GM21528 (cell line): ENCODE measurements at regions not wholly inside any gene's neighbourhood (a gene's known extent, or its start where the extent isn't known, plus 50 kb on each side); places are given as distances from the start of the nearest gene placed in this dataset.

ENCODE experiments used
- ATAC-seq: cut with Tn5 transposase; IDR thresholded peaks from one replicate; pipeline ENCODE4 v1.9.1; 2021; ENCODE audit warnings: mild to moderate bottlenecking, moderate library complexity; ENCODE audit not compliant: unreplicated experiment, low FRiP score

DNA sequence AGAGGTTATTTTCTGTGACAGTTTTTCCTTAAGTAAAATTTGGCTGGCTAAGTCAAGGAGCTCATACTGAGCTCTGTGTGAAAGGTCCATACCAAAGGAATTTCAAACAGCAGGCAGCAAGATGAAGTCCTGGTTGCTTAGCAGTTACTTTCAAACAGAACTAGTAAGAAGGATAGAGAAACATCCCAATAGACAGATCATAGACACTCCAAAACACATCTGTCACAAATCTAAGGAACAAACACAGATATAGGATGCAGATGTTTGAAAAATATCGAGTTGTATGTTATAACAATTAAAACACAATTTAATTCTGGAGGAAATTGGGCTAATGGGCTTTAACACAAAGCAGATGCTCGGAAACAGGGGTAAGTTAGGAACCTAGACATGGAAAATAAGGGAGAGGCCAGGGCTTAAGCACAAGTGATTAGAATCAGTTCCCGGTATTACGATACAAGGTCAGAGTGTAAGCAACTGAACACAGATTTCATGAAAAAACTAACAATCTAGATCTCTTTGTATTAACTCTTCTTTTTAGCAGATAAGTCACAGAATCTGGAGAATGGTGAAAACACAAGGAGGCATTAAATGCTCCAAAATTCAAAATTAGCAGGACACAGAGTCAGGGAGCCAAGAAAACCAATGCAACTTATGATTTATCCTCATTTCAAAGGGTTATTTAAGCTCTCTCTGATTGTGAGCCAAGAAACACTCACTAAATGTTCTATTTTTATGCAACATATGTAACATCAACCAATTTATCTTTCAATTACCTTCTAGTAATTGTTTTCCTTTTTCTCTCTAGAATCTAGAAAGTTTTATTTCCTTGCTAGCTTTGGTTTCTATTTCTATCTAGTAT lies 1992.9 kb upstream of the PCDH20 start:
- no peak for ATAC-seq

- no peak for ATAC-seq
Observed at GRCh38 chr13:63403733-63404132, 1988.1 kb upstream of the PCDH20 start.

GRCh38 chr13:63396746-63397145 lies 1981.1 kb upstream of the PCDH20 start:
- ATAC-seq = no peak

DNA sequence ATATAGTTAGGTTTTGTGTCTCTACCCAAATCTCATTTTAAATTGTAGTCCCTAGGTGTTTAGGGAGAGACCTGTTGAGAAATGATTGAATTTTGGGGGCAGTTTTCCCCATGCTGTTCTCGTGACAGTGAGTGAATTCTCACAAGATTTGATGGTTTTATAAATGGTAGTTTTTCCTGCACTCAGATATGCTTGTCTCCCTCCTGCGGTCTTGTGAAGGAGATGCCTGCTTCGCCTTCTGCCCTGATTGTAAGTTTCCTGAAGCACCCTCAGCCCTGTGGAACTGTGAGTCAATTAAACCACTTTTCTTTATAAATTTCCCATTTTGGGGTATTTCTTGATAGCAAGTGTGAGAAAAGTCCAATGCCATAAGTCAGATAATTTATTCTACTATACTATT lies 1977.5 kb upstream of the PCDH20 start:
- ATAC-seq = no peak

- ATAC-seq = no peak
Observed at GRCh38 chr13:63389756-63390155, 1974.1 kb upstream of the PCDH20 start.

DNA sequence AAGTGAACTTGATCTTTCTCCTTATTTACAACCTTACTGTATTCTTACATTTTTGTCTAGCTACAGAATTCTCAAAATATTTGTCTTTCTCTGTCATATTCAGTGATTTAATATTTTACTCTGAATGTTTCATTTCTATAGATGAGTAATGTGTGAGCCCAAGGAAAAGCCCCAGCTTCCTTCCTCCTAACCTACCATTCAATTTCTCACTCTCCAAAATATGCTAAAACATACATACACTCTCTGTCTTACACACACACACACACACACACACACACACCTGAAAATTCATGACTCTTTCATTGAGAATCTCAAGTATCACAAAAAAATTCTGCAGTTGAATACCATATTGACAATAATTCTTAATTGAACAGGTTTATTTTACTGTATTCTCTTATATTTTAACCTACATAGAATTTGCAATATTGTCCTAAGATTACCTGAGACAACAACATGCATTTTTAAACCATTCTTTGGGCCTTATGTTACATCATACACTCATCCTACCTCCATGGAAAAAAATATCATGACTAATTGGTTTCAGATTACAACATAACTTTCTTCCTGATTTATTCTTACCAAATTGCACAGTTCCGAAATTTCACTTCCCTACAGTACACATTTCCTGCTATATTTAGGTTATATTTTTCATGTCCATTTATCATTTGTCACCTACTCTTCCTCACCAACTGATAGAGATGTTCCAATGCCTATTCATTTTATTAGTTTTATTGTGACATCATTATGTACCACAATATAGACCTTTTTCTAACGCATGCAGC lies 1965.6 kb upstream of the PCDH20 start:
- ATAC-seq = no peak

DNA sequence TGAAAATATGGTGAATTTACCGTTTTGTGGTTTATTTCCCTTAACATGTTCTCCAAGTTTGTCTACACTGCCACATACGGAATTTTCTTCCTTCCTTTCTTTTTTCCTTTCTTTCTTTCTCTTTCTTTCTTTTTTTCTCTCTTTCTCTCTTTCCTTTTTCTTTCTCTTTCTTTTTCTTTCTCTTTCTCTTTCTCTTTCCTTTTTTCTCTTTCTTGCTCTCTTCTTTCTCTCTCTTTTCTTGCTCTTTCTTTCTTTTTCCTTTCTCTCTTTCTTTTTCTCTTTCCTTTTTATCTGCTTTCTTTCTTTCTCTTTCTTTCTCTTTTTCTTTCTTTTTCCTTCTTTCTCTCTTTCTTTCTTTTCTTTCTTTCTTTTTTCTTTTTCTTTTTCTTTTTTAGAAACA lies 1962.3 kb upstream of the PCDH20 start:
- ATAC-seq = no peak

DNA sequence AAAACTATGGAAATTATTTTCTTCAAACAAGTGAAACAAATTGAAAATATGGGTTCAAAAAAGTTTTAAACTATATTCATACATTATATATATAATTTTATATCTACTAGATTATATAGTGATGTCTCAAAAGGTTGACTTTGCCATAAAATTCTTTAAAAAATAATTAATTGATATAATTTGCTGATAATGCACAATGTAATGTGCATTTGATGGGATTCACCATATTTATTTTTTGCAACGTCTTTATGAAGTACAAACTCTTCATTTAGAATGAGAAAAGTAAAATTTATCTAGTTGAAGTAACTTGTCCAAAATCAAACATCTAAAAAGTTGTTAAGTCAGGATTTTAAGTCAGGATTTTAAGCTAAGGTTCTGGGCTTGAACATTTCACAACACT lies 1954.5 kb upstream of the PCDH20 start:
- ATAC-seq = no peak

DNA sequence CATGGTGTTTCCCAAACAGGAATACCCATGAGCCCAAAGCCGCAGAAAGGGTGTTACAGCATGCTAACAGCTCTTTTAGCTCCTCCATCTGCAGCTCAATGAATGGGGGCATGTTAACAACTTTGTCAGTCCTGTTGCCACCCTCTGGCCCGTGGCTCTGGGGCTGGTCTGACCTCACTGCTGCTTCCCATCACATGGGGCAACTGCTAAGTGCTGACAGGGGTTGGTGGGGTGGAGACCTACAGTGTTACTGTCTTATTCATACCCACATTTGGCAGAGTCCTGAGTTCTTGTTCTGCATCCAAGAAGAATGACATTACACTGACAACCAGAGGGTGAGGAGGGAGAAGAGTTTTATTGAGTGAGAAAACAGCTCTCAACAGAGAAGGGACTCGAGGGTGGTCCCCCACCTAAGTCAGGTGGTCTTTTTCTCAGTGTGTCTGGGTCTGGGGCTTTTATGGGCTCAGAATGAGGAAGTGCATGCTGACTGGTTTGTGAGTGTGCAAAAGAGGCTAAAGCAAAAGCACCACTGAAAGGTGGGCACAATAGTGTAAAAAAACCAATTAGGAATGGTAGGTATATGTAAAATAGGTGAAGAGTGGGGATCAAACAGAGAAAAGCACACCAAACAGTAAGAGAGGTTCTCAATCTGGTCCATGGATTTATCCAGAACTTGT lies 1952.0 kb upstream of the PCDH20 start:
- ATAC-seq = no peak

DNA sequence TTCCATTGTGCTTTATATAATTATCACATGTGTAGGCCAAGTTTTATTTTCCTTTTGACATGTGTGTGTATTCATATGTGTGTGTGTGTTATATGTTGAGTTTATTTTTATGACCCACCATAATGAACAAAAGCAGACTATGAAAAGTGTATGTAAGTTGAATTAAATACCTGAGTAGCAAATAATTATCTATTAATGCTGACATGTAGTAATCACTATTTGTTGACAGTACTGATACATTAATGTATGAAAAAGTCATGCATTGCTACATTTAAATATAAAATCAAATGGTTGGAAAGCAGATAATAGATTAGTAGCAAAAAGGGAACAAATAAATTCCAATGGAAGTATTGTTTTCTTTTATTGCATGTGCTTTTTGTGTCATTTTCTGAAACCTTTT lies 1948.5 kb upstream of the PCDH20 start:
- no peak for ATAC-seq

GRCh38 chr13:63351533-63351932 lies 1935.9 kb upstream of the PCDH20 start:
- ATAC-seq = no peak

DNA sequence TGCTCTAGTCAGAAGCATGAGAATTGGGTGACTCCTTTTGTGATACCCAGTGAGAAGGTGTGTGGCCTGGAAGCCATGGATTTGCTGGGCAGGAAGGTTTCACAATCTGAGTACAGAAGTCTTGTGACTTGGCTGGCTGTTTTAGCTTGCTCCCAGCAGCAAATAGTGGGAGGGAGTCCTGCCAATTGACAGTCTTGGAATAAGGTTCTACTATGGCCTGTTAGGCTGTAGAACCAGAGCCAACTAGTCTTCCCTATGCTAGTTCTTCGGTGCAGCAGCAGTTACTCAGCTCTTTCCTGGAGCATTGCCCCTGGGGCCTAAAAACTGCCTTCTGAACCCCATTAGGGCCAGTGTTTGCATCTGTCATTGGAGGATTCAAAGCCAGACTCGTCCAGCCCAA lies 1935.4 kb upstream of the PCDH20 start:
- no peak for ATAC-seq

GRCh38 chr13:63345835-63346234 lies 1930.2 kb upstream of the PCDH20 start:
- ATAC-seq = no peak

DNA sequence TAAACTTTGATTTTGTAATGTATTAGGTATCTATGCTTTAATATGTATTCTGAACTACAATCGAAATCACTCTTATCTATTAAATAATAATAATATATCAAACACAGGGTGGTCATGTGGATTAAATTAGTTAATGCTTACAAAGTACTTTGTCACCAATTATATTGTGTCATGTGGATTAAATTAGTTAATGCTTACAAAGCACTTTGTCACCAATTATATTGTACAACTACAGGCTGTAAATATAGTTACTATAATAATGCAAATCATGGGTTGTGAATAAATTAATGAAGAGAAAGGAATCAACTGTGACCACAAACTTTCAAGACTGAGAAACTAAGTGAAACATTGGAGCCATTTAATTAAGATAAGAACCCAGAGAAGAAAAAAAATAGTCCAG lies 1929.1 kb upstream of the PCDH20 start:
- no peak for ATAC-seq

DNA sequence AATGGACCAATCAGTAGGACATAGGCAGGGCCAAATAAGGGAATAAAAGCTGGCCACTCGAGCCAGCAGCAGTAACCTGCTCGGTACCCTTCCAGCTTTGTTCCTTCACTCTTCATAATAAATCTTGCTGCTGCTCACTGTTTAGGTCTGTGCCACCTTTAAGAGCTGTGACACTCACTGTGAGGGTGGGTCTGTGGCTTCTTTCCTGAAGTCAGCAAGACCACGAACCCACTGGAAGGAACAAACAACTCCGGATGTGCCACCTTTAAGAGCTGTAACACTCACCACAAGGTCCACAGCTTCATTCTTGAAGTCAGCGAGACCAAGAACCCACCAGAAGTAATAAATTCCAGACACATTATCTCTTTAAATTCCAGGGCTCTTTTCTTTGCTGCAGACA lies 1922.3 kb upstream of the PCDH20 start:
- no peak for ATAC-seq

GRCh38 chr13:63337041-63337440 lies 1921.4 kb upstream of the PCDH20 start:
- ATAC-seq = no peak

- no peak for ATAC-seq
Observed at GRCh38 chr13:63336549-63336948, 1920.9 kb upstream of the PCDH20 start.

DNA sequence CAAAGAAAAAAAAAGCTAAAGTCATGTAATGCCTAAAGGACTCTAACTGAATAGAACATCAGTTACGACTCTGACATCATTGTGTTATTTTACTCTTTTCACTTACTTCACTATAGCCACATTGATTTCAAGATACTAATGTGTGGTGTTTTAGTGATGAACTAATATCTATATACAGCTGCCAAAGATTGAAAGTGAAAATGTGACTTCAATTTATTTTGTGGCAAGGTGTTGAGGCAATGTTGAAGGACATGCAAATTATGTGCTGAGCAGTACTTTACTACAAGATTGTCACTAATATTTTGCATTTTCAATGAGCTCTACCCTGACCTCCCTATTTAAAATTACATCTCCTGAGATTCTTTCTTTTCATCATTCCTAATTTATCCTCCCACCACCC lies 1911.9 kb upstream of the PCDH20 start:
- ATAC-seq = no peak

DNA sequence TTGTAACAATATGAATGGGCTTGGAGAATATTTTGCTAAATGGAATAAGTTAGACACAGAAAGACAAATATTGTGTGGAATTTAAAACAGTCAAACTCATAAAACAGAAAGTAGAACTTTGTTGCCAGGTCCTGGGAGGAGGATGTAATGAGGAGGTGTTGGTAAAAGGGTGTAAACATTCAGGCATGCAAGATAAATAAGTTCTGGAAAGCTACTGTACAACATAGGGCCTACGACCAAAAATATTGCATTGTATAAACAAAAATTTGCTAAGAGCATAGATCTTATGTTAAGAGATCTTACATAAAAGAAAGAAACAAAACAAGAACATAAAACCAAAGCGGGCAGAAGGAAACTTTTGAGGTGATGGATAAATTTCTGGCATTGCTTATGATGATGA lies 1907.8 kb upstream of the PCDH20 start:
- no peak for ATAC-seq

- ATAC-seq = no peak
Observed at GRCh38 chr13:63311587-63311986, 1895.9 kb upstream of the PCDH20 start.

DNA sequence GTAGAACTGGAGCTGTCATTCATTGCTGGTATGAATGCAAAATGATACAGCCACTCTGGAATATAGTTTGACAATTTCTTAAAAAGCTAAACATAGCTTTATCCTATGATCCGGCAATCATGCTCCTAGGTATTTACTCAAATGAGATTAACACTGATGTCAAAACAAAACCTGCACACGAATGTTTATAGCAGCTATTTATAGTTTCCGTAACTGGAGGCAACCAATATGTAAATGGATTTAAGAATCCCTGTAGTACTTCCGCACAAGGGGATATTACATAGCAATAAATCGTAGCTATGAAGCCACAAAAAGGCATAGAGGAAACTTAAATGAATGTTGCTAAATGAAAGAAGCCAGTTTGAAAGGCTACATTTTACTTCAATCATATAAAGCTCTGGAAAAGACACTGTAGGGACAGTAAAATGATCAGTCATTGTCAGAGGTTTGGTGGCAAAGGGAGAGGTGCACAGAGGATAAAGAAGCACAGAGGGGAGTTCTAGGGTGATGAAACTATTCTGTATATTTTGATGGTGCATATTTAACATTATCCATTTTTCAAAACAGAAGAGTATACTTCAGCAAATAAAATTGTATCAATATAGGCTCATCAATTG lies 1893.0 kb upstream of the PCDH20 start:
- ATAC-seq = no peak
